ENCODE measurements at regions not wholly inside any gene's neighbourhood (a gene's known extent, or its start where the extent isn't known, plus 50 kb on each side); places are given as distances from the start of the nearest gene placed in this dataset.

DNA sequence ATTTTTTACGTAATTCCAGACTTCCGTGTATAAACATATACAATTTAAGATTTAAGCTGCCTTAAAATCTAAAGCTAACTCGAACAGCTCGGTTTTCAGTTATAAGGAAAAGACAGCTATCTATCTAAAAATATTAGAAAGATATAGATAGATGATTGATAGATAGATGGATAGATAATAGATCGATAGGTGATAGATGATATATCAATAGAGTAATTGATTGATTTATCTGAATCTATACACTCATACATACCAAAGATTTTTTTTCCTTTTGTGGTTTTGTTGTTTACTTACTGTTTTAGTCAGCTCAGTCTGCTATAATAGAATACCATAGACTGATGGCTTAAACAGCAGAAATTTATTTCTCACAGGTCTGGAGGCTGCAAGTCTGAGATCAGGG, 278.5 kb upstream of the PLD5 start:
- TF ChIP-seq SIN3A (IDR thresholded peaks at IDR 0.05; ENCODE audit: low read depth): no peak
- TF ChIP-seq YY1 (IDR thresholded peaks at IDR 0.05; ENCODE audit: extremely low read depth, insufficient replicate concordance, low read depth, low read length): no peak
- no peak for TF ChIP-seq ZFX (IDR thresholded peaks at IDR 0.05)
- no peak for TF ChIP-seq ZNF274 (IDR thresholded peaks at IDR 0.05; ENCODE audit: low read depth, low read length)
- no peak for TF ChIP-seq POLR2A (IDR thresholded peaks at IDR 0.05; ENCODE audit: borderline replicate concordance, extremely low read depth, insufficient read depth, insufficient read length)
- TF ChIP-seq CEBPB (IDR thresholded peaks at IDR 0.05; ENCODE audit: low read depth): no peak
- TF ChIP-seq POLR2AphosphoS5 (IDR thresholded peaks at IDR 0.05; ENCODE audit: low read depth, low read length): no peak
